B cell (primary cell): ENCODE measurements at regions not wholly inside any gene's neighbourhood (a gene's known extent, or its start where the extent isn't known, plus 50 kb on each side); places are given as distances from the start of the nearest gene placed in this dataset.

Experiments used
- ATAC-seq: fragments of 200-7000 bp; cut with Tn5 transposase; one replicate; pipeline ENCODE4 v1.10.0; 2021; ENCODE audit warnings: low read depth, mild to moderate bottlenecking, moderate number of reproducible peaks, moderate library complexity
- CTCF ChIA-PET: fragments of 350-600 bp; sonication (Branson Sonifier 250); formaldehyde crosslinking; loops from one replicate; lab custom pipeline; 2021; ENCODE audit warnings: antibody characterized with exemption, inconsistent platforms; lab: Charles Lee
- POLR2A ChIA-PET: fragments of 350-600 bp; sonication (Branson Sonifier 250); formaldehyde crosslinking; loops from one replicate; lab custom pipeline; 2021; ENCODE audit warnings: antibody characterized with exemption; lab: Charles Lee
- DNase-seq: peaks from one replicate; pipeline ENCODE4 v3.0.0; 2013
- H2AFZ ChIP-seq: 2 replicates; pipeline ENCODE4 v1.6.1; 2012; ENCODE audit warnings: mild to moderate bottlenecking, low read depth, low read length; ENCODE audit not compliant: insufficient read depth, poor library complexity, severe bottlenecking
- H3K27ac ChIP-seq, 2 donors: 1 replicate in 1 of 2; 2 replicates in 1 of 2; pipeline ENCODE4 v1.5.1; 2012 to 2013; ENCODE audit warnings: low read length in 2 of 2, mild to moderate bottlenecking in 2 of 2, moderate library complexity in 1 of 2
- H3K27me3 ChIP-seq, 4 experiments: fragments of 200-600 bp in 1 of 4; sonication (generic) in 1 of 4; replicated peaks in 1 of 4; 1 replicate in 2 of 4; 2 replicates in 2 of 4; pipeline versions ENCODE4 v1.6.1 to v1.7.0; 2013 to 2016; ENCODE audit warnings: low read length in 3 of 4, mild to moderate bottlenecking in 2 of 4, mixed read lengths in 1 of 4, moderate library complexity in 1 of 4; ENCODE audit not compliant: insufficient read depth in 4 of 4, control insufficient read depth in 3 of 4; ENCODE audit errors: control extremely low read depth in 1 of 4
- H3K36me3 ChIP-seq, 2 experiments: replicated peaks in 1 of 2; 1 replicate in 1 of 2; 2 replicates in 1 of 2; pipeline versions ENCODE4 v1.6.1 to v1.7.1; 2013; ENCODE audit warnings: low read length in 1 of 2; ENCODE audit not compliant: insufficient read depth in 2 of 2, control insufficient read depth in 1 of 2; ENCODE audit errors: control extremely low read depth in 1 of 2, extremely low read depth in 1 of 2
- H3K4me1 ChIP-seq, 2 donors: fragments of 200-600 bp in 1 of 2; sonication (generic) in 1 of 2; 1 replicate in 1 of 2; 2 replicates in 1 of 2; pipeline versions ENCODE4 v1.5.1 to v1.6.1; 2013 to 2017; ENCODE audit warnings: low read length in 2 of 2; ENCODE audit not compliant: control insufficient read depth in 2 of 2, insufficient read depth in 2 of 2
- H3K4me2 ChIP-seq: replicated peaks from 2 replicates; pipeline ENCODE3; 2012; ENCODE audit warnings: mild to moderate bottlenecking, low read depth, low read length; ENCODE audit not compliant: poor library complexity, severe bottlenecking
- H3K4me3 ChIP-seq, 5 experiments: fragments of 200-600 bp in 1 of 5; sonication (generic) in 1 of 5; 1 replicate in 3 of 5; 2 replicates in 2 of 5; pipeline versions ENCODE4 v1.5.1 to v1.7.0; 2011 to 2016; ENCODE audit warnings: low read length in 4 of 5, mild to moderate bottlenecking in 4 of 5, low read depth in 2 of 5, control low read depth in 1 of 5, moderate library complexity in 1 of 5; ENCODE audit not compliant: insufficient read depth in 1 of 5; ENCODE audit errors: control extremely low read depth in 1 of 5, extremely low read depth in 1 of 5
- H3K79me2 ChIP-seq: fragments of 200-600 bp; sonication (generic); one replicate; pipeline ENCODE4 v1.6.0; 2016; ENCODE audit warnings: low read length; ENCODE audit not compliant: control insufficient read depth, insufficient read depth
- H3K9ac ChIP-seq: fragments of 200-600 bp; sonication (generic); 2 replicates; pipeline ENCODE4 v1.6.1; 2017; ENCODE audit warnings: mild to moderate bottlenecking, low read length, moderate library complexity
- H3K9me3 ChIP-seq, 3 donors: one replicate each; pipeline versions ENCODE4 v1.6.1 to v1.7.1; 2013; ENCODE audit warnings: low read length in 2 of 3; ENCODE audit not compliant: control insufficient read depth in 2 of 3, insufficient read depth in 1 of 3; ENCODE audit errors: control extremely low read depth in 1 of 3
- H4K20me1 ChIP-seq: 2 replicates; pipeline ENCODE4 v1.6.0; 2012; ENCODE audit warnings: mild to moderate bottlenecking, low read length; ENCODE audit not compliant: insufficient read depth, control insufficient read depth, poor library complexity, severe bottlenecking
- H3K27ac Mint-ChIP-seq: one replicate; pipeline ENCODE4 v1.8.0; 2021; ENCODE audit warnings: mixed read lengths
- H3K27me3 Mint-ChIP-seq: one replicate; pipeline ENCODE4 v1.8.0; 2021; ENCODE audit warnings: mixed read lengths
- H3K4me1 Mint-ChIP-seq: one replicate; pipeline ENCODE4 v1.8.0; 2021; ENCODE audit warnings: mixed read lengths
- H3K4me3 Mint-ChIP-seq: one replicate; pipeline ENCODE4 v1.8.0; 2021; ENCODE audit warnings: mixed read lengths
- H3K9me3 Mint-ChIP-seq: one replicate; pipeline ENCODE4 v1.8.0; 2022; ENCODE audit warnings: mixed read lengths; ENCODE audit not compliant: insufficient read depth
- CTCF ChIP-seq: fragments of 200-600 bp; IDR thresholded peaks from one replicate; pipeline ENCODE4 v1.8.0; 2022; ENCODE audit warnings: antibody characterized with exemption, mild to moderate bottlenecking
- EZH2 ChIP-seq: IDR thresholded peaks from 2 replicates; pipeline ENCODE4 v1.6.1; 2012; ENCODE audit warnings: borderline replicate concordance, low read depth, mild to moderate bottlenecking, moderate library complexity, low read length; ENCODE audit not compliant: insufficient read depth, poor library complexity, severe bottlenecking
- WGBS: methylation state at CpG from one replicate; pipeline ENCODE4 v1.1.5; 2013; ENCODE audit warnings: missing lambda C conversion rate; ENCODE audit not compliant: insufficient coverage; 5-methylcytosine and 5-hydroxymethylcytosine counted together
- intact Hi-C: fragments of 100-400 bp; cut with micrococcal nuclease; formaldehyde crosslinking; loops from one replicate; pipeline ENCODE4 v1.10.0; 2022

DNA sequence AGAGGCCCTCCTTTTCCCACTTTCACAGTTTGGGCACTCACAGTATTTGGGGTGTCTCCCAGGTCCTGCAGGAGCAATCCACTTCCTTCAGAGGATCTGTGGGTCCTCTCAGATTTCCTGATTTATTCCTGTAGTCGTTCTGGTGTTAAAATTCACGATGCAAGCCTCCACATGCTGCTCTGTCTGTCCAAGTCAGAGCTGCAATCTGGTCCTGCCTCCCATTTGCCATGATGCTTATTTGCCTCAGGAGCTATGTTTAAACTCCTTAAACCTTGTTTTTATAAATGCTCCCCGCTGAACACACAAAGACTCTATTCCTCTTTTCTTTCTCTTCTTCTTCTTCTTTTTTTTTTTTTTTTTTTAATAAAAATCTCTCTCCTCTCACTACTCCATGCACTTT, 558.7 kb upstream of the NECTIN3 start:
- H3K4me2 ChIP-seq: no peak overlapping the region
- no peaks in the 10 kb centered on the region for H3K79me2 ChIP-seq
- H3K36me3 ChIP-seq: no peaks in the 10 kb centered on the region
- H4K20me1 ChIP-seq: no peaks in the 10 kb centered on the region
- Mint-ChIP-seq H3K4me3 (no peak overlapping the region), H3K27ac (no peak overlapping the region), H3K27me3 (no peaks in the 10 kb centered on the region), H3K4me1 (no peaks in the 10 kb centered on the region), H3K9me3 (peaks cover 5% of the 10 kb centered on the region)
- ATAC-seq: no peak
- intact Hi-C loops: no loop called here
- peaks cover 0 to 6% (median 0%) of the 10 kb centered on the region in 3 donors for H3K9me3 ChIP-seq
- TF ChIP-seq CTCF (no peak), EZH2 (no peak)
- H2AFZ ChIP-seq: no peak overlapping the region
- no peak overlapping the region for H3K9ac ChIP-seq
- ChIA-PET POLR2A (no interaction called here), CTCF (no interaction called here)
- no peak overlapping the region for H3K27ac ChIP-seq
- no peak overlapping the region for H3K4me3 ChIP-seq
- DNase-seq: no peak
- H3K27me3 ChIP-seq: no peaks in the 10 kb centered on the region
- WGBS: 58% methylated on average over 3 of the region's 3 CpGs
- H3K4me1 ChIP-seq: no peaks in the 10 kb centered on the region

DNA sequence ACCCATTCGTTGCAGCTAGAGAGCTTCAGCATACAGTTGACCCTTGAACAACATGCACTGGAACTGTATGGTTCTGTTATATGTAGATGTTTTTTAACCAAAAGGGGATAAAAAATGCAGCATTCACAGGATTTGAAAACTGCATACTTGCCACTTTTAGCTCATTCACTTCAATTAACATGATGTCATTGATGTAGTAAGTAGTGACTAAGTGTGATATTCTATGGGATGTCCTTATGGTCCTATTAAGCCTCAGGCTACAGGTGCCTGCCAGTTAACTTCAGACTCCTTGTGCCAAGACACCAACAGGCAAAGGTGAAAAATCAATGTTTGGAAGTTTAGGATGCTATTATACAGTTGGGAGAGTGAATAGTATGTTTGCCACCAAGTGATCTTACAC, 553.6 kb upstream of the NECTIN3 start:
- no peaks in the 10 kb centered on the region for H3K4me1 ChIP-seq
- H3K27ac ChIP-seq: no peak overlapping the region
- no peak overlapping the region for H3K4me2 ChIP-seq
- H3K27me3 ChIP-seq: no peaks in the 10 kb centered on the region
- intact Hi-C loops: no loop called here
- Mint-ChIP-seq H3K27ac (no peak overlapping the region), H3K27me3 (no peaks in the 10 kb centered on the region), H3K9me3 (no peaks in the 10 kb centered on the region), H3K4me1 (no peaks in the 10 kb centered on the region), H3K4me3 (no peak overlapping the region)
- H3K79me2 ChIP-seq: no peaks in the 10 kb centered on the region
- no peaks in the 10 kb centered on the region for H3K9me3 ChIP-seq
- WGBS: no CpG with 5 or more reads among the region's 1 CpG
- DNase-seq: no peak
- H3K36me3 ChIP-seq: no peaks in the 10 kb centered on the region
- H3K4me3 ChIP-seq: no peak overlapping the region
- ChIA-PET CTCF (no interaction called here), POLR2A (no interaction called here)
- H2AFZ ChIP-seq: no peak overlapping the region
- ATAC-seq: no peak
- no peaks in the 10 kb centered on the region for H4K20me1 ChIP-seq
- H3K9ac ChIP-seq: no peak overlapping the region
- TF ChIP-seq CTCF: no peak
